NCI-H1105 treated with DMSO at 0.1 percent for 48 hours (cell line): ENCODE measurements at regions not wholly inside any gene's neighbourhood (a gene's known extent, or its start where the extent isn't known, plus 50 kb on each side); places are given as distances from the start of the nearest gene placed in this dataset.

ENCODE experiments used
- DNase-seq: peaks from one replicate; lab custom pipeline; 2025; lab: John Stamatoyannopoulos, UW

DNA sequence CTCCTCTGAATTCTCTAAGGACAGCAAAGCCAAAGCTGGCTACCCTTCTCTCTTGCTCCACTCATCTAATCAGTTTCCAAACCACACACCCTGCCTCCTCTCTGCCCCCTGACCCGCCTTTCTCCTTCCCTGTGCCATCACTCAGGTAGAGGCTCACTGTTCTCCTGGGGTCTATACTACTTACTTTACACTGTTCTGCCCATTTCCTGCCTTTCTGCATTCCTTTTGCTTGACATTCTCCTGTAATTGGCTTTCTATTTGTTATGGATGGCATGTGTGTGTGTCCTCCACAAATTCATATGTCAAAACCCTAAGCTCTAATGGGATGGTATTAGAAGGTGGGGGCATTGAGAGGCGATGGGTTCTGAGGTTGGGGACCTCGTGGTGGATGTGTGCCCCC lies 675.2 kb upstream of the ID2 start:
- DNase-seq = no peak

DNA sequence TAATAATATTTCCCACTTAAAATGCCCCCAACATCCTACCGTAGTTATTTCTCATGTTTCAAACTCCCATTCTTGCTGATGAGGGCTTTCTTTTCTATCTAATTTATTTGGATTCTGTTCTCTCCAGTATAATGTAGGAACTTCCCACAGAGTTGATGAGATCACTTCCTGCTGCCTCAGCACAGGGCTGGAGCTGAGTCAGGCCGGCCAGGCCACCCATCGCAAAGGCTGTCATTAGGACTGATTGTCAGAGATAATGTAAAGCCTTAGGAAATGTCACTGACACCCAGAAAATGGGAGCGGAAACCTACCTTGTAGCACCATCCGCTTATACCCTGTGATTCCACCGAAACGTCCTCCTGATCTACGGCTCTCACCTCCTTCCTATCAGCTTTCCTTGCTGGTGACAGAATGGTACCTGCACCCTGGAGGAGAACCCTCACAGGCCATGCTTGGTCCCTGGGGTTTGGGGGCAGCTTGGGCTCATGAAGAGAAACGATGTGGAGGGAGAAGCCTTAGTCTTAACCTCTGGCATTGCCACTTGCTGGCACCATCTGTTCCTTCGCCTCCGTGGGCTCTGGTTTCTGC lies 672.8 kb upstream of the ID2 start:
- DNase-seq = no peak

DNA sequence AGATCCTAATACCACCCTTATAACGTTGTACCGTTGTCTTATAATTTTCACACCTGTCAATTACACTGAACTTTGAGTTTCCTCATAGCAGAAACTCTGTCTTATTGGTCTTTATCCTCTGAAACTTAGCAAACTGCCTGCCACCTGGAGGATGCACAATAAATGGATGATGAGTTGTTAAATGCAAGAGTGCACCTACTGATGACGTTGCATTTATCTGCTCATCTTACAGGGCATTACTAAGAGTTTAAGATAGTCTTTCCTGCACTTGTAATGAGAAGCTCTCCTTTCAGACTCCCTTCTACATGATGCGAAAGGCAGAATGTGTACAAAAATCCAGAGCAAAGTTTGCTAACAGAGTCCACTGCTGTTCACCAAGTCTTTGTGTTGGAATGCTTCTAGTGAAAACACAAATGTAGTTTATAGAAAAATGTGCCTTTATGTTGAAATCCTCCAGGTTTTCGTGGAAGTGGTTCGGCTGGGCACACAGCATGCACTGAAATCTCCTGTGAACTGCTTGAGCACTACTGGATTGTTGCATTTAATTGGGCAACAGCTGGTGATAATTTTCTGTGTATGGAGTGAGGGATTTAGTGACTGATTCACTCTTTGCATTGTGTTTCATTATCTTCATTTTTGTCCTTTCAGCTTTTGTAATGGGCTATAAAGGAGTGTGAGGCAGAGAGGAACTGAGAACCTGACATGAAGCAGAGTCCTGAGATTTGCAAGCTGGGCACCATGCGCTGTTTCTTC lies 665.8 kb upstream of the ID2 start:
- DNase-seq = no peak

DNA sequence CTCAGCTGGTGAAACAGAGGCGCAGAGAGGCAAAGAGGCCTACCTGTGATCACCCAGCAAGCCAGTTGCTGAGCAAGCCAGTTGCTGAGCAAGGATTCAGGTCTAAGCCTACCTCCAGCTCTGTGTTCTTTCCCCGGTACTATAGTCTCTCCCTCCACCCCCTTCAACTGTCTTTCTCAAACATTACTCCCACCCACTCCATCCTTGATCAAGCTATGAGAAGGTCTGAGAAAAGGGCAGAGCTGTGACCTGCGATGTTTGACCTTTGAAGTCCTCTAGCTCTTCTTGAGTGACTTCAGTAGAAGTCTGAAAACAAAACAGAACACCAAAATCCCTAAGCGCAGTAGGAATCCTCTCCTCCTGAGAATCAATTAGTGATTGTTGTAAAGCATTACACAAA lies 665.2 kb upstream of the ID2 start:
- DNase-seq = no peak

DNA sequence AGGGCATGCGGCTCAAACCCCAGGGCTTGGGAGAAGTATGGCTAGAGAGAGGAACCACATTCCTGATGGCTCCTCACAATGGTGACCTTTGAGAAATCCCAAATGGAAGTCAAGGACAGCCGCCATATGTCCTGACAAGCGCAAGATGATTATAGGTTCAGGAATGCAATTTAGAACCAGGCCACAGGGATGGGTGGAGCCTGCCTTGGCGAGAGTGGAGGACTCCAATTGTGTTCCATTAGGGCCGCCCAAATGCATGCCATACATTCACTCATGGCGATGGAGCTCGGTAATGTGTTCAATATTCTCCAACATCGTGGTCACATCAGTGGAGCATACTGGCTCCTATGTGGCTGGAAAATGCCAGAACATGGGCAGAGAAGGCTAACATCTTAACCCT lies 662.9 kb upstream of the ID2 start:
- DNase-seq = no peak

DNA sequence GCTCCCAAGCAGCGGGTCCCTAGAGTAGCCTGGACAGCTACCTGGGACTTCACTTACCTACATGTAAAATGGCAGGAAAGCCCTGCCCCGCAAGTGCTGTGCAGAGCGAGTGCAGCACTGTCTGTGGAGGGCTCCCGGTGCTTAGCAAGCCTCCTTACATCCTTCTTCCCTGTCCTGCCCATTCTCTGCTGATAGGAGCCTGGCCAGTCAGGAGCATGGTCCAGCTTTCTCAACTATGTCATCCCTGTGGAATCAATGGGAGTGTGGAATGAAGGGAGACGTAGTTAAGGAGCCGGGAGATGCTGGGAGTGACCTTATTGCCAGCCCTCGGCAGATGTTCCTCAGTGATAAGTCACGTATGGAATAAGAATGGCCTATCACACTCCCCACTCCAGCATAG lies 661.9 kb upstream of the ID2 start:
- DNase-seq = no peak

DNA sequence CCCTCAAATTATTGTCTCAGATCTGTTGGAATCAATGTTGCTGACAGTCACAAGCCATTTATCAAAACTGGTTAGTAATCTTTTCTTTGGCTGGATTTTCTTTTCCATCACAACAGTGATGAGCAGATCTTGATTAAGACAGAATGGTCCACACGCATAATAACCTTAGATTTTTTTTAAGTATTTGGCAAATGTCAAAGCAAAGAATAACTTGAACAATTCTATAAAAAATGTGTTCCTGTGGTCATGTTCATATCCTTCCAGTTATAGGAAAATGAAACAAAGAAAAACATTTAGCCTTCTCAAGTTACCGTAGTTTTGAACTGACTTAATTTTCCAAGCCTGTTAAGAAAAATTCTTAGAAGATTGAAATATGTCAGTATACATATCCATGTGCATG lies 659.9 kb upstream of the ID2 start:
- DNase-seq = no peak

DNA sequence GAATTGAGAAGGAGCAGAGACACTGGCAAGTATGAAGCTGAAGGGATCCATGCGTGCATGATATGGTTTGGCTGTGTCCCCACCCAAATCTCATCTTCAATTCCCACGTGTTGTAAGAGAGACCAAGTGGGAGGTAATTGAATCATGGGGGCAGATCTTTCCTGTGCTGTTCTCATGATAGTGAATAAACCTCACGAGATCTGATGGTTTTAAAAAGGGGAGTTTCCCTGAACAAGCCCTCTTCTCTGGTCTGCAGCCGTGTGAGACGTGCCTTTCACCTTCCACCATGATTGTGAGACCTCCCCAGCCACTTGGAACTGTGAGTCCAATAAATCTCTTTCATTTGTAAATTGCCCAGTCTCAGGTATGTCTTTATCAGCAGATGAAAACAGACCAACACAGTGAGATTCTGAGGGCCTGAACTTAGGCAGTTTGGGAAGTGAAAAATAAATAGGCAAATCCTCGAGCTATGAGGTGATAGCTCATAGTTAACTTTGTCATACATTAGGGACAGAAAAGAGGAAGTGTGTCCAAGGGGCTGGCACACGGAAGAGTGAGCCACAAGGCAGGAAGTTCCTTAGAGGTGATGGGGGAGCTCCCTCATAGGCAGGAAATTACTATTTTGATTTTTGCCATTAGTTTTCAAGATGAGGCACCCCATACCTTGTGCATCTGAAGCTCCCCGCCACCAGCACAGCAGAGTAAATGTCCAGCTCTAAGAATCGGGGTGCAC lies 658.8 kb upstream of the ID2 start:
- DNase-seq = no peak

DNA sequence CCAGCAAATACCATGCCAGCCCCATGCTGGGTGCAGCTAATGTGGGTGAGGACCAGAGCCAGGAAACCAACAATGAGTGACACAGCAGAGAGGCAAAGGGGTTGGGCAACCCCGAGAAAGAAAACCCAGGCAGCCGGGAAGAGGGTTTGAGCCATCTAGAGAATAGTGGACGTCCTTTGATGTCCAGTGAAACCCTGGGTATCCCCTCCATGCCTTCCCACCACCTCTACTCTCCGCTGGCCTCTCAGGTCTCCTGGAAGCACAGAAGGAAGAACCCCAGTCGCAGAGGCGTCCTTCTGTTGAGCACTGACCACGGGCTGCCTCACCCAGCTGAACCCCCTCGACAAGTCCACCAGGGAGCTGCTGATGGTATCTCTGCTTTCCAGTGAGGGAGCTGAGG lies 657.4 kb upstream of the ID2 start:
- no peak for DNase-seq

DNA sequence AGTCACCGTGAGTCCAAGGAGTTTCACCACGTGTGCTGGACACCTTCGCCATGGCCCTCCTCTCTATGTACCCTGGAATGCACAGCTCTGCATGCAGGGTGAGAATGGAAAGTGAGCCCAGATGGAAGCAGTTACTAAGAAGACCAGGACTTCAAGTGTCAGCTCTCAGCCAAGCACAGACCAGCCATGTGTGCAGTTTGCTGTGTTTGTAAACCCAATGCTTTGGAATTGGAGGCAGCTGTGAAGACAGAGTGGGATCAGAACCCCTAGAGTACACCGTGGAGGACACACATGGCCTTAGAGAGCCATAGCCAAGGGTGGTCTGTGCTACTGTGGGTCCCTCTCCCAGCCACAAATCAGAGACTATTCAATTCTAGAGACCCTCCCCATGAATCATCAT lies 655.5 kb upstream of the ID2 start:
- no peak for DNase-seq

DNA sequence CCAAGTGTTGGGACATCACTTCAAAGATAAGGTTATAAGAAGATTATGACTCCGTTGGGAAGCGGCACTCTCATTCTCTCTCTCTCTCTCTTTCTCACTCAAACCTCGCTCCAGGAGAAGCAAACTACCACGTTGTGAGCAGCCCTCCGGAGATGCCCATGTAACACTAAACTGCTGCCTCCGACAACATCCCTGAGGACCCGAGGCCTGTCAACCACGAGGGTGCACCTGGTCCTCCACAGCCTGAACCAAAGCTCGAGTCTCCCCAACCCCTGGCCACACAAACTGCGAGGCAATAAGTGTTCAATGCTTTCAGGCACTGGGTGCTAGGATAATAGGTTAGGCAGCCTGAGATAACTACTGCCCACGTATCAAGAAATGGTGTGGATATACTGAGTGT lies 654.5 kb upstream of the ID2 start:
- no peak for DNase-seq

DNA sequence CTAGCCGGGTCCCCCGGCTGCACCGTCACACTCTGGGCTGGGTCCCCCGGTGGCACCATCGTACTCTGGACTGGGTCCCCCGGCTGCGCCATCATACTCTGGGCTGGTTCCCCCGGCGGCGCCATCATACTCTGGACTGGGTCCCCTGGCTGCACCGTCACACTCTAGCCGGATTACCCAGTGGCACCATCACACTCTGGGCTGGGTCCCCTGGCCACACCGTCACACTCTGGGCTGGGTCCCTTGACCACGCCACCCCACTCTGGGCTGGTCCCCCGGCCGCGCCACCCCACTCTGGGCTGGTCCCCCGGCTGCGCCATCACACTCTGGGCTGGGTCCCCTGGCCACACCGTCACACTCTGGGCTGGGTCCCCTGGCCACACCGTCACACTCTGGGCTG lies 653.8 kb upstream of the ID2 start:
- DNase-seq = no peak

DNA sequence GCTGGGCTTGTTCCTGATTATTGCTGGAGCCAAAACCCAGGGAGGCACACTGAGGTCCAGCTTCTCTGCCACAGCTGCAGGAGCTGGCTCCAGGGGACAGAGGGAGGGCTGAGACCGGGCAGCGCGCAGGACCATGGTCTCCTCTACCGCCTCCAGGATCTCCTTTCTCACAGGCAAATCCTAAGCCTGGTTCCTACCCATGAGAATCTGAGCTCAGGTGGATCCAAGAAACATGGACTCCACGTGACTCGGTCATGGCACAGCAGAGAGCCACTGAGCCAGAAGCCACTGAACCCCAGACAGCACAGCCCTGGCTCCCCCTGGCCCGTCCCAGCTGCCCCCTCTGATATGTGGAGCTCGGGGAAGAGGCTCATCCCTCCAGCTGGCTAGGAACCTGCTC lies 653.4 kb upstream of the ID2 start:
- no peak for DNase-seq

DNA sequence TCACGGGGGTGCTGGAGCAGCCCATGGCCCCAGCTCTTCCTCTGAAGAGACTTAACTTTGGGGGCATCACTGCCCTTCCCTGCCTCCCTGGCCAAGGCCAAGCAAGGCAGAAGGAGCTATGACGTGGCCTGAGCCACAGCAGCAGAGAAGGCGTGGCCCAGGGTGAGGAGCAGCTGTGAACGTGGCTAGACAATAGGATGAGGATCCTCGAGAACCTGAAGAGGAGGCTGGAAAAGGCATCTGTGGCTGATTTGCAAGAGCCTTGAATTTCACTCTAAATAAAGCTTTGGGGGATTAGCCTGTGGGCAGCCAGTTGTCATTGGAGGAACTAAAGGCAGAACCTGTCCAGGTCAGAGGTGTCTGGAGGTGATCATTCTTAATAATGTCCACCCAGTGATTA lies 652.9 kb upstream of the ID2 start:
- DNase-seq = no peak

DNA sequence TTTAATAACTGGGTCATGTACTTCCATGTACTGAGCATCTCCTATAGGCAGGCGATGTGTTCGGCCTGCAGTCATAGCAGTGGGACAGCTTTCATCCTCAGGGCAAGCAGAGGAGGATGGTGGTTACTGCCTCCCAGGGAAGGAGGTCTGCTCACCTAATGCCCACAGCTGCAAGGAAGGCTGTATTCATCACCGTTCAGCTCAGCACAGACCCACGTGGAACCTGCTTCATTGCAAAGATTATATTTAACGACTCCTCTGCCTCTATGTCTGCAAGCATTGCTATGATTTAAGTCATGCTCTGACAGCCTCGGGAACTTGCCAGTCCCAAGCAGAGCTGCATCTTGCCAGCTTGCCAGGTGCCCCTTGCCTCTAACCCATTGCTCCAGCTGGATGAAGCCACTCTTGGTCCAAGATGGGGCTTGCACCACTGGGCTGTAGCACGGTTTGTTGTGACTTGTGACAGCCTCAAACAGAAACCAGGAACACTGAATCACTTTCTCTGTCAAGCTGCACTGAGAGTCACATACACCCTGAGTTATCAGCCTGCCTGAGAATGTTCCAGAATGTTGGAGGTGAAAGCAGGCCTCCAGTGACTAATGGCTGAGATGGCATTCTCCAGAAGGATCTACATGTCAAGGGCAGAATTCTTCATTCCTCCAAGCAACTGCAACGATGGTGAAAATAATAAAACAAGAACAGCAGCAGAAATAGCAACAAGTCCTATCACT lies 651.1 kb upstream of the ID2 start:
- no peak for DNase-seq

DNA sequence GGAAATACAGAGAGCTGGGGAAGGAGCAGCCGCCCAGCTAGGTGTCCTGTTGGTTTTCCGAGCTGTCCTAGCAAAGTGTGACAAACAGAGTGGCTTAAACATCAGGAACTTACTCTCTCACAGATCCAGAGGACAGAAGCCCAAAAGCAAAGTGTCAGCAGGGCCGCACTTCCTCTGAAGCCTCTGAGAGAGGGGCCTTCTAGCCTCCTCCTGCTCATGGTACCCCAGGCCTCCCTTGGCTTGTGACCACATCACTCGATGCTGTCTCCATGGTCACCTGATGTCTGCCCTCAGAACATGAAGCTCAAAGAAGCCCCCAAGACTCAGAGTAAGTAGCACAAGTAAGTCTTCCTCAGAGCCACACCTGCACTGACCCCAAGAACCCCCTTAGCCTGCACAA lies 650.5 kb upstream of the ID2 start:
- DNase-seq = no peak

DNA sequence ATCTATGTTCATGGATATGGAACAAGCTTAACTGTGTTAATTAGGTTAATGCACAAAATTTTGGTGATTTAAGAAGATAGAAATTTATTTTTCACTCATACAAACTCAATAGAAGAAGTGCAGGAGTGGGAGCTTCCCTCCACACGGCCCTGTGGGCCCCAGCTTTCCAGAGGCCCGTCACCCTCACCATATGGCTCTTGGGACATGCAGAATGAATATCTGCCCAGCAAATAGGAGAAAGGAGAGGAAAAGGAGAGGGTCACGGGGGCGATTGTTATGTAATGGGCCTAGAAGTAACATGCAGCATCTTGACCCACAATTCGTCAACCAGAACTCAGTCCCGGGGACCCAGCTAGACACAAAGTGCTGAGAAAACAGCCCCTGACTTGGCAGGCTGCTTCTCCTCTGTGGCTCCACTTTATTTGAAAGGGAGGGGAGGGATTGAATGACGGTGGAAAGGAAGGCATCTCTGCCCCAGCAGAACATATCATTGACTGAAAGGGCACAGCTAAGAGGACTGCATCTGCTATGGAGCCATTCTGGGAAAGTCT lies 648.2 kb upstream of the ID2 start:
- no peak for DNase-seq

DNA sequence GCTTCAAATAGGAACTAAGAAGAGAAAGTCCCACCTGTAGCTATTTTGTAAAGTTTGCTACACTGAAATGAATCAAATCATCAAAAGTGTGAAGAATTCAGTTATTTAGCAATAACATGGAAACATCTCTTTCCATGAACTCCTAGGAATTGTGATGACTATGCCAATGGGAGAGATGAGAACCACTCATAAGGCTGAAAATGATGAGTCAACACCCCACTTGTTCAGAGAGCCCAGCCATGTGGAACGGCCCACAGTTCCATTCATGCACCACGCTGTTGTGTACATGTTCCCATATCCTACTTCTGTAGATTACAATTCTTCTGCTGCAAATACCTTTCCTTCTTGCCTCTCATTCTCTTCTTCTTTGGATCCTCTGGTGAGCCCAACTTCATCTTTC lies 645.5 kb upstream of the ID2 start:
- DNase-seq = no peak

DNA sequence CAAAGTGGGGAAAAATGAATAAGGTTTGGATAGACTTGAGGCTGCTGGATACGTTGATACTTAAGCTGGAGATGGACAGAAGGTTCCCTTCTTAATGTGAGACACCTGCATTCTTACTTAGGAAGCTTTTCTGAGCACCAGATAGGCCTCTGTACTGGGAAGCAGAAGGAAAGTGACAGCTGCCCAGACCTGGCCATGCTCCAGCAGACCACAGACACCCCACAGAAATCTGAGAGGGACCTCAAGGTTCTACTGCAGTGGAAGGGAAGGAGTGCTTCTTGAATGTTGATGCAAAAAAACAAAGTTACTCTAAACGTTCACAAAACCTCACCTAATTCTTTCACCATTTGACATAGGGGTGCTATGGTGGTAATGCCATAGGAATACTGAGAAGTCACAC lies 642.1 kb upstream of the ID2 start:
- no peak for DNase-seq

DNA sequence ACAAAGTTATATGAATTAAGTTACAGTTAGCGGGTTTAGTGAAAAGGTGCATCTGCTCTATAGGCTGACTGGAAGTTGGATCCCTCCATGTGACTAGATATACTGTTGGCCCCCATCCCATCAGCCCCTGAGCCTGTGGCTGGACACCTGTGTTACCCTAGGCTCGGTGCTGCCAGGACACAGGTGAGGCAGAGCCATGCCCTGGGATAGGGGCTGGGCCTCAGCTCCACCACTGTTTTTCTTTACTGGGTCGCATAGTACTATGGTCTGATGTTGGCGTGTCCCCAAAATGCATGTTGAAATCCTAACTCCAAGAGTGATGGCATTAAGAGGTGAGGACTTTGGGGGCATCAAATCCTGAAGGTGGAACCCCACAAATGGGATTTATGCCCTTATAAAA lies 638.6 kb upstream of the ID2 start:
- no peak for DNase-seq

DNA sequence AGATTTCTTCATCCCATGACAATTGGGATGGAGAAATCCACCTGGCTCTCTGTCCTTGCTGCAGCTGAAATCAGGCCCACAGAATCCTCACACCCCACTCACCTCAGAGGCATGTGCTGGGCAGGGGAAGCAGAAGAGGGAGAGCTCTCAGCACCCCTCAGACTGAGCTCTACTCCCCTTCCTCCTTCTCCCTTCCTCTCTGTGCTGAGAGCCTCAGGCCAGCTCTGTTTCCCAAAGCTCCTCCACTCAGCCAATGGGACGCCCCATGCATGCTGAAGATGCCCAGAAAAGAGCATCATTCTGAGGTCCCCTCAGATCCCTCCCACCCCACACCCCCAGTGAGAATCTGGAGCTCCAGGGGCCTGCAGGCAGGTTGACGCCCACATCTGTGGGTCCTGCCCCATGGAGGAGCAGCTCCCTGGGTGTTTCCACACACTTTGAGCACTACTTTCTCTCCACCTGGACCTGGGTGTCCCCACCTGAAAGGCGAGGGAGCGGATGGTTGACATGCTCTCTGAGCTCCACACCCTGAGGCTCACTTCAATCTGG lies 637.7 kb upstream of the ID2 start:
- no peak for DNase-seq

DNA sequence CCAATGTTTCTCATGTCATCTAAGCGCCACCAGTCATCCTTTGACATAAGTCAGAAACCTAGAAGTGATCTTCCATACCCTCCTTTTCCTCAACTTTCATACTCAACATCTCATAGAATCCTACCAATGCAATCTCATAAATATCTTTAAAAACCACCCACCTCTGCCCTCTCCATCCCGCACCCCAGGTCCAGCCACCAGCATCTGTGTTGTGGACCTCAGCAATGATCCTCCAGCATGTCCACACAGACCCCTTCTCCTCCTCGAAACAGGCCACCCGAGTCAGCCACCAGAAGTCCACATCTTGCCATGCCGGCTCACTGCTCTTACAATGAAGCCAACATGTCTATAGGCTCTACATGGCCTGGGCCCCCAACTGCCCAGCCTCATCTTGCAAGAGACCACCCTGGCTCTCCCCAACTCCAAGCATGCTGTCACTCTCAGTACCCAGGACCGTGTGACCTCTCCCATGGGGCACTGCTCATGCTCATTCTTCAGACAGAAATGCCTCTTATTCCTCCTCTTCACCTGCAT lies 636.7 kb upstream of the ID2 start:
- DNase-seq = no peak
